ENCODE measurements at regions not wholly inside any gene's neighbourhood (a gene's known extent, or its start where the extent isn't known, plus 50 kb on each side); places are given as distances from the start of the nearest gene placed in this dataset.

DNA sequence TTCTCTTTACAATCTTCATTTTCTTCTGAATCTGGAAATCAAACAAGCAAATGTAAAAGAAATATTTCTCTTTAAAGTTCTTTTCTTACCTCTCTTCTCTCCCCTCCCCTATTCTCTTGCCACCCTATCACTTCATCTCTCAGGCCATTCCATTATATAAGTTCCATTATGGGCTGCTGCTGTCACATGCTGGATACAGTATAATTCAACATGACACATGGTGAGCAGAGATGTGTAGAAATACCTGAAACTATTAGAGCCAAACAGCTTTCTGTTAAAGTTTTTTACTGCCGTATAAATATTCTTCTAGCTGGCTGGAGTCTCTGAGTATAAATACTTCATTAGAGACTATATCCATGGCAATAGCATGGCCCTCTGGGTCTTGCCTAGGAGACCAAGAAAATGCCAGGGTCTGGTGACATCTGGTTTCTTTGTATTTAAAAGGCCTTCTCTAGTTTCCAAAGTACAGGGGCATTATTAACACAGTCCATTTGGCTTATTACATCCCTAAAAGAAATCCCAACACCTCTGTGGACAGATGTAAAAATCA lies 139.6 kb downstream of the TFAP2B start:
- H3K27me3 ChIP-seq (ENCODE audit: insufficient read depth): no peaks in the 10 kb centered on the region
- H3K79me2 ChIP-seq (replicated peaks; ENCODE audit: insufficient read depth): no peaks in the 10 kb centered on the region
- H3K27ac ChIP-seq (ENCODE audit: low read depth): no peak overlapping the region
- H3K27ac Mint-ChIP-seq: no peak overlapping the region
- no peaks in the 10 kb centered on the region for H3K4me1 ChIP-seq (ENCODE audit: insufficient read depth)
- peaks cover 7% of the 10 kb centered on the region; the same call in 2 of the 3 replicates for H3K4me1 Mint-ChIP-seq
- H3K4me3 ChIP-seq: no peak overlapping the region
- H3K27me3 Mint-ChIP-seq (ENCODE audit: insufficient read depth, low read depth, poor library complexity): no peaks in the 10 kb centered on the region
- H4K20me1 ChIP-seq (replicated peaks; ENCODE audit: insufficient read depth): no peaks in the 10 kb centered on the region
- H3K4me2 ChIP-seq: no peak overlapping the region
- H3K36me3 ChIP-seq (ENCODE audit: insufficient read depth): no peaks in the 10 kb centered on the region
- H2AFZ ChIP-seq: no peak overlapping the region
- H3F3A ChIP-seq (replicated peaks; ENCODE audit: low read depth): no peaks in the 10 kb centered on the region
- H3K36me3 Mint-ChIP-seq (ENCODE audit: low read depth): no peaks in the 10 kb centered on the region
- TF ChIP-seq ZNF114 (CRISPR knock-in tag; IDR thresholded peaks at IDR 0.05): no peak
- no peak for TF ChIP-seq EZH2 (IDR thresholded peaks at IDR 0.05; ENCODE audit: low read depth, unreplicated experiment)
- TF ChIP-seq, protein P1, sequence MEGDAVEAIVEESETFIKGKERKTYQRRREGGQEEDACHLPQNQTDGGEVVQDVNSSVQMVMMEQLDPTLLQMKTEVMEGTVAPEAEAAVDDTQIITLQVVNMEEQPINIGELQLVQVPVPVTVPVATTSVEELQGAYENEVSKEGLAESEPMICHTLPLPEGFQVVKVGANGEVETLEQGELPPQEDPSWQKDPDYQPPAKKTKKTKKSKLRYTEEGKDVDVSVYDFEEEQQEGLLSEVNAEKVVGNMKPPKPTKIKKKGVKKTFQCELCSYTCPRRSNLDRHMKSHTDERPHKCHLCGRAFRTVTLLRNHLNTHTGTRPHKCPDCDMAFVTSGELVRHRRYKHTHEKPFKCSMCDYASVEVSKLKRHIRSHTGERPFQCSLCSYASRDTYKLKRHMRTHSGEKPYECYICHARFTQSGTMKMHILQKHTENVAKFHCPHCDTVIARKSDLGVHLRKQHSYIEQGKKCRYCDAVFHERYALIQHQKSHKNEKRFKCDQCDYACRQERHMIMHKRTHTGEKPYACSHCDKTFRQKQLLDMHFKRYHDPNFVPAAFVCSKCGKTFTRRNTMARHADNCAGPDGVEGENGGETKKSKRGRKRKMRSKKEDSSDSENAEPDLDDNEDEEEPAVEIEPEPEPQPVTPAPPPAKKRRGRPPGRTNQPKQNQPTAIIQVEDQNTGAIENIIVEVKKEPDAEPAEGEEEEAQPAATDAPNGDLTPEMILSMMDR (conservative IDR thresholded peaks at IDR 0.05; ENCODE audit: low read depth in 2 of 2): no peak
- TF ChIP-seq, protein P2, sequence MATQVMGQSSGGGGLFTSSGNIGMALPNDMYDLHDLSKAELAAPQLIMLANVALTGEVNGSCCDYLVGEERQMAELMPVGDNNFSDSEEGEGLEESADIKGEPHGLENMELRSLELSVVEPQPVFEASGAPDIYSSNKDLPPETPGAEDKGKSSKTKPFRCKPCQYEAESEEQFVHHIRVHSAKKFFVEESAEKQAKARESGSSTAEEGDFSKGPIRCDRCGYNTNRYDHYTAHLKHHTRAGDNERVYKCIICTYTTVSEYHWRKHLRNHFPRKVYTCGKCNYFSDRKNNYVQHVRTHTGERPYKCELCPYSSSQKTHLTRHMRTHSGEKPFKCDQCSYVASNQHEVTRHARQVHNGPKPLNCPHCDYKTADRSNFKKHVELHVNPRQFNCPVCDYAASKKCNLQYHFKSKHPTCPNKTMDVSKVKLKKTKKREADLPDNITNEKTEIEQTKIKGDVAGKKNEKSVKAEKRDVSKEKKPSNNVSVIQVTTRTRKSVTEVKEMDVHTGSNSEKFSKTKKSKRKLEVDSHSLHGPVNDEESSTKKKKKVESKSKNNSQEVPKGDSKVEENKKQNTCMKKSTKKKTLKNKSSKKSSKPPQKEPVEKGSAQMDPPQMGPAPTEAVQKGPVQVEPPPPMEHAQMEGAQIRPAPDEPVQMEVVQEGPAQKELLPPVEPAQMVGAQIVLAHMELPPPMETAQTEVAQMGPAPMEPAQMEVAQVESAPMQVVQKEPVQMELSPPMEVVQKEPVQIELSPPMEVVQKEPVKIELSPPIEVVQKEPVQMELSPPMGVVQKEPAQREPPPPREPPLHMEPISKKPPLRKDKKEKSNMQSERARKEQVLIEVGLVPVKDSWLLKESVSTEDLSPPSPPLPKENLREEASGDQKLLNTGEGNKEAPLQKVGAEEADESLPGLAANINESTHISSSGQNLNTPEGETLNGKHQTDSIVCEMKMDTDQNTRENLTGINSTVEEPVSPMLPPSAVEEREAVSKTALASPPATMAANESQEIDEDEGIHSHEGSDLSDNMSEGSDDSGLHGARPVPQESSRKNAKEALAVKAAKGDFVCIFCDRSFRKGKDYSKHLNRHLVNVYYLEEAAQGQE (IDR thresholded peaks at IDR 0.05; ENCODE audit: unreplicated experiment): no peak
- TF ChIP-seq STAT1 (IDR thresholded peaks at IDR 0.05; ENCODE audit: unreplicated experiment): no peak
- no peak for TF ChIP-seq POLR2AphosphoS5 (IDR thresholded peaks at IDR 0.05; ENCODE audit: low read depth)
- TF ChIP-seq, protein P3, sequence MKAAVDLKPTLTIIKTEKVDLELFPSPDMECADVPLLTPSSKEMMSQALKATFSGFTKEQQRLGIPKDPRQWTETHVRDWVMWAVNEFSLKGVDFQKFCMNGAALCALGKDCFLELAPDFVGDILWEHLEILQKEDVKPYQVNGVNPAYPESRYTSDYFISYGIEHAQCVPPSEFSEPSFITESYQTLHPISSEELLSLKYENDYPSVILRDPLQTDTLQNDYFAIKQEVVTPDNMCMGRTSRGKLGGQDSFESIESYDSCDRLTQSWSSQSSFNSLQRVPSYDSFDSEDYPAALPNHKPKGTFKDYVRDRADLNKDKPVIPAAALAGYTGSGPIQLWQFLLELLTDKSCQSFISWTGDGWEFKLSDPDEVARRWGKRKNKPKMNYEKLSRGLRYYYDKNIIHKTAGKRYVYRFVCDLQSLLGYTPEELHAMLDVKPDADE (IDR thresholded peaks at IDR 0.05): no peak
- no peak for TF ChIP-seq EZH2phosphoT487 (IDR thresholded peaks at IDR 0.05; ENCODE audit: unreplicated experiment)
- TF ChIP-seq, protein P4, sequence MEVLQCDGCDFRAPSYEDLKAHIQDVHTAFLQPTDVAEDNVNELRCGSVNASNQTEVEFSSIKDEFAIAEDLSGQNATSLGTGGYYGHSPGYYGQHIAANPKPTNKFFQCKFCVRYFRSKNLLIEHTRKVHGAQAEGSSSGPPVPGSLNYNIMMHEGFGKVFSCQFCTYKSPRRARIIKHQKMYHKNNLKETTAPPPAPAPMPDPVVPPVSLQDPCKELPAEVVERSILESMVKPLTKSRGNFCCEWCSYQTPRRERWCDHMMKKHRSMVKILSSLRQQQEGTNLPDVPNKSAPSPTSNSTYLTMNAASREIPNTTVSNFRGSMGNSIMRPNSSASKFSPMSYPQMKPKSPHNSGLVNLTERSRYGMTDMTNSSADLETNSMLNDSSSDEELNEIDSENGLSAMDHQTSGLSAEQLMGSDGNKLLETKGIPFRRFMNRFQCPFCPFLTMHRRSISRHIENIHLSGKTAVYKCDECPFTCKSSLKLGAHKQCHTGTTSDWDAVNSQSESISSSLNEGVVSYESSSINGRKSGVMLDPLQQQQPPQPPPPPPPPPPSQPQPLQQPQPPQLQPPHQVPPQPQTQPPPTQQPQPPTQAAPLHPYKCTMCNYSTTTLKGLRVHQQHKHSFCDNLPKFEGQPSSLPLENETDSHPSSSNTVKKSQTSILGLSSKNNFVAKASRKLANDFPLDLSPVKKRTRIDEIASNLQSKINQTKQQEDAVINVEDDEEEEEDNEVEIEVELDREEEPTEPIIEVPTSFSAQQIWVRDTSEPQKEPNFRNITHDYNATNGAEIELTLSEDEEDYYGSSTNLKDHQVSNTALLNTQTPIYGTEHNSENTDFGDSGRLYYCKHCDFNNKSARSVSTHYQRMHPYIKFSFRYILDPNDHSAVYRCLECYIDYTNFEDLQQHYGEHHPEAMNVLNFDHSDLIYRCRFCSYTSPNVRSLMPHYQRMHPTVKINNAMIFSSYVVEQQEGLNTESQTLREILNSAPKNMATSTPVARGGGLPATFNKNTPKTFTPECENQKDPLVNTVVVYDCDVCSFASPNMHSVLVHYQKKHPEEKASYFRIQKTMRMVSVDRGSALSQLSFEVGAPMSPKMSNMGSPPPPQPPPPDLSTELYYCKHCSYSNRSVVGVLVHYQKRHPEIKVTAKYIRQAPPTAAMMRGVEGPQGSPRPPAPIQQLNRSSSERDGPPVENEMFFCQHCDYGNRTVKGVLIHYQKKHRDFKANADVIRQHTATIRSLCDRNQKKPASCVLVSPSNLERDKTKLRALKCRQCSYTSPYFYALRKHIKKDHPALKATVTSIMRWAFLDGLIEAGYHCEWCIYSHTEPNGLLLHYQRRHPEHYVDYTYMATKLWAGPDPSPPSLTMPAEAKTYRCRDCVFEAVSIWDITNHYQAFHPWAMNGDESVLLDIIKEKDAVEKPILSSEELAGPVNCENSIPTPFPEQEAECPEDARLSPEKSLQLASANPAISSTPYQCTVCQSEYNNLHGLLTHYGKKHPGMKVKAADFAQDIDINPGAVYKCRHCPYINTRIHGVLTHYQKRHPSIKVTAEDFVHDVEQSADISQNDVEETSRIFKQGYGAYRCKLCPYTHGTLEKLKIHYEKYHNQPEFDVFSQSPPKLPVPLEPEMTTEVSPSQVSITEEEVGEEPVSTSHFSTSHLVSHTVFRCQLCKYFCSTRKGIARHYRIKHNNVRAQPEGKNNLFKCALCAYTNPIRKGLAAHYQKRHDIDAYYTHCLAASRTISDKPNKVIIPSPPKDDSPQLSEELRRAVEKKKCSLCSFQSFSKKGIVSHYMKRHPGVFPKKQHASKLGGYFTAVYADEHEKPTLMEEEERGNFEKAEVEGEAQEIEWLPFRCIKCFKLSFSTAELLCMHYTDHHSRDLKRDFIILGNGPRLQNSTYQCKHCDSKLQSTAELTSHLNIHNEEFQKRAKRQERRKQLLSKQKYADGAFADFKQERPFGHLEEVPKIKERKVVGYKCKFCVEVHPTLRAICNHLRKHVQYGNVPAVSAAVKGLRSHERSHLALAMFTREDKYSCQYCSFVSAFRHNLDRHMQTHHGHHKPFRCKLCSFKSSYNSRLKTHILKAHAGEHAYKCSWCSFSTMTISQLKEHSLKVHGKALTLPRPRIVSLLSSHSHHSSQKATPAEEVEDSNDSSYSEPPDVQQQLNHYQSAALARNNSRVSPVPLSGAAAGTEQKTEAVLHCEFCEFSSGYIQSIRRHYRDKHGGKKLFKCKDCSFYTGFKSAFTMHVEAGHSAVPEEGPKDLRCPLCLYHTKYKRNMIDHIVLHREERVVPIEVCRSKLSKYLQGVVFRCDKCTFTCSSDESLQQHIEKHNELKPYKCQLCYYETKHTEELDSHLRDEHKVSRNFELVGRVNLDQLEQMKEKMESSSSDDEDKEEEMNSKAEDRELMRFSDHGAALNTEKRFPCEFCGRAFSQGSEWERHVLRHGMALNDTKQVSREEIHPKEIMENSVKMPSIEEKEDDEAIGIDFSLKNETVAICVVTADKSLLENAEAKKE (CRISPR knock-in tag; IDR thresholded peaks at IDR 0.05): no peak
- no peak for TF ChIP-seq JUNB (IDR thresholded peaks at IDR 0.05; ENCODE audit: unreplicated experiment)
- TF ChIP-seq NANOG (IDR thresholded peaks at IDR 0.05; ENCODE audit: borderline replicate concordance): no peak
- TF ChIP-seq CREB1 (CRISPR knock-in tag; IDR thresholded peaks at IDR 0.05; ENCODE audit: low read depth): no peak
- no peak for TF ChIP-seq ZNF331 (CRISPR knock-in tag; IDR thresholded peaks at IDR 0.05; ENCODE audit: low read depth)
- ATAC-seq (no peak), DNase-seq (ENCODE audit: low spot score) (no peak)
- H3K4me3 Mint-ChIP-seq: no peak overlapping the region
- H3K9me3 Mint-ChIP-seq: no peaks in the 10 kb centered on the region
- no peaks in the 10 kb centered on the region for H3K9me2 ChIP-seq (ENCODE audit: insufficient read depth)
